EH (cell line): ENCODE measurements at regions not wholly inside any gene's neighbourhood (a gene's known extent, or its start where the extent isn't known, plus 50 kb on each side); places are given as distances from the start of the nearest gene placed in this dataset.

Experiments
- DNase-seq: peaks from one replicate; pipeline ENCODE4 v3.0.0-alpha.2; 2015; ENCODE audit warnings: low read depth

- peak; percentile 31 for DNase-seq
These were observed 473.3 kb downstream of the MRPL39 start for GRCh38 chr21:25133939-25134338.

DNA sequence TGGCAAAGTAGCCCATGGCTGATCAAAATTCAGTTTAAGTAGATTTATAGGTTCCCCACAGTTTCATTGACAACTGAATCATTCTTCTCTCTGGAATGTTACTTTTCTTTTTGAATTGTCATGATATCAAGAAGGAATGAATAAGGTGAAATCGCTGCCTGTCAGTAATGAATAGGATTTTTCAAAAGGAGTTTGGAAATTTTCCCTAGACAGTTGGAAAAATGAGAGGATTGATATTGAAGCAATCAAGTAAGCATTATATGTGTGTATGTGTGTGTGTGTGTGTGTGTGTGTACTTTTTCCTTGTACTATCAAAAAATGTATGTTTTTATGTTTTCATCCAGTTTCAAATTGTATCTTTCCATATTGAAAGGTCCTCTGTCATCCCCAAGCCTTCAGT lies 479.5 kb downstream of the MRPL39 start:
- no peak for DNase-seq

- DNase-seq, result no peak
These were observed 480.3 kb downstream of the MRPL39 start for GRCh38 chr21:25127007-25127406.

GRCh38 chr21:25126564-25126963 lies 480.7 kb downstream of the MRPL39 start:
- DNase-seq, result no peak

- no peak for DNase-seq
These were observed 488.6 kb downstream of the MRPL39 start for GRCh38 chr21:25118648-25119047.

- DNase-seq, result no peak
These were observed 492.3 kb downstream of the MRPL39 start for GRCh38 chr21:25115021-25115420.

DNA sequence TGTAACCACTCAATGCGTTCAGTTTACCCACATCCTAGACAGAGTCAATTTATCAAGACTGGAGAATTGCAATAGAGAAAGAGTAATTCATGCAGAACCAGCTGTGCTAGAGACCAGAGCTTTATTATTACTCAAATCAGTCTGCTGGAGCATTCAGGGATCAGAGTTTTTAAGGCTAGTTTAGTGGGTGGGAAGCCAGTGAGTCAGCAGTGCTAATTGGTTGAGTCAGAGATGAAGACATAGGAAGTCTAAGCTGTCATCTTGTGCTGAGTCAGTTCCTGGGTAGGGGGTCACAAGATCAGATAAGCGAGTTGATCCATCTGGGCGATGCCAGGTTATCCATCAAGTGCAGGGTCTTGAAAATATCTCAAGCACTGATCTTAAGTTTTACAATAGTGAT lies 499.6 kb downstream of the MRPL39 start:
- DNase-seq, result peak; percentile 65

GRCh38 chr21:25103500-25104207 lies 503.6 kb downstream of the MRPL39 start:
- peak; percentile 11 for DNase-seq

- DNase-seq, result no peak
These were observed 509.6 kb downstream of the MRPL39 start for GRCh38 chr21:25097648-25098047.

- no peak for DNase-seq
These were observed 512.6 kb downstream of the MRPL39 start for GRCh38 chr21:25094695-25095094.

GRCh38 chr21:25092441-25093011 lies 514.8 kb downstream of the MRPL39 start:
- no peak for DNase-seq

GRCh38 chr21:25081096-25081495 lies 526.2 kb downstream of the MRPL39 start:
- DNase-seq, result peak; percentile 13

DNA sequence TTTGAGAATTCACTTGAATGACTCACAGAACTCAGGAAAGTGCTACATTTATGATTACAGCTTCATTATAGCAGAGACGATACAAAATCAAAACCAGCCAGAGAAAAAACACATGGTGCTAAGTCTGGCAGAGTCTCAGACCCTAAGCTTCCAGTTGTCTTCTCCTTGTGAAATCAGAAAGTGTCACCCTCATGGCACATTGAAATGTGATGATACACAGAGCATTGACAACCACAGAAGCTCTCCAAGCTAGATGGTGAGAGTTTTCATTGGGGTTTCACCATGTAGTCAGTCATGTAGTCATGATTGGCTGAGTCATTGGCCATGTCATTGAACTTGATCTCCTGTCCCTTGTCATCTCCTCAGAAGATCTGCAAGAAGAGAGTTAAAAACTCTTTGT lies 526.6 kb downstream of the MRPL39 start:
- DNase-seq, result peak; percentile 12

DNA sequence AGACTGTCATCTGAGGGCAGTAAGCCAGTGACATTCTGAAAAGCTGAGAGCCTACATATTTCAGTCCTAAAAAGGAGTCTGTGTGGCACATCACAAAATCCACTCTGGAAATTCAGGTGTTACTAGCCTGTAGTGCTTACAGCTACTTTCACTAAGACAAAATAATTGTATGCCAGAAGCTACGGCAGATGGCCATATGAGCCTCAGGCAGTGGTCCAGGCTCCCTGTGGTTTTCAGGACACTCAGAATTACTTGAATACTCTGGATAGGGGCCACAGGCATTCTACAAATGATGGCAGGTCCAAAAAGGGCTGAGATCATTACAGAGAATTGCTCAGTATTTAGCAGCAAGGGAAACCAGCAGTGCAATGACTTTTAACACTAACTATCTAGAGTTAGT lies 527.1 kb downstream of the MRPL39 start:
- peak; percentile 5 for DNase-seq

- DNase-seq, result no peak
These were observed 528.2 kb downstream of the MRPL39 start for GRCh38 chr21:25079053-25079452.

DNA sequence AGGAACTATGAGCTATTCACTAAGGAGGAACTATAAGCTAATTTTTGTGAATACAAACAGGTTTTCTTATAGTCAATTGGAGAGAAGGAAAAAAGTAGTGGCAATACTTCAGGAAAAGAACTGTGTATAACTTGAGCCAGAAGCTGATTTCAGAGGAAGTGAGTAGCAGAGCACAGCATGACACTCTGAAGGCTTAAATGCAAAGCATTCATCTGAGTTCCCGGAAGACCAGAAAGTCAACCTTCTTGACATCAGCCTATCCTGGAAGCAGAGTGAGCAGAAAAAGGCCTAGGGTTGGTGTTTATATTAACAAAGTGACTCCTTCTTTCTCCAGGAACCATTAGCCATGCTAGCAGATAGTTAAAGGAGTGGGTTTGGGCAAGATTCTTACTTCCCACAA lies 545.2 kb downstream of the MRPL39 start:
- DNase-seq, result no peak

GRCh38 chr21:25054689-25055088 lies 552.6 kb downstream of the MRPL39 start:
- no peak for DNase-seq

- DNase-seq, result no peak
These were observed 567.6 kb downstream of the MRPL39 start for GRCh38 chr21:25039461-25040380.

DNA sequence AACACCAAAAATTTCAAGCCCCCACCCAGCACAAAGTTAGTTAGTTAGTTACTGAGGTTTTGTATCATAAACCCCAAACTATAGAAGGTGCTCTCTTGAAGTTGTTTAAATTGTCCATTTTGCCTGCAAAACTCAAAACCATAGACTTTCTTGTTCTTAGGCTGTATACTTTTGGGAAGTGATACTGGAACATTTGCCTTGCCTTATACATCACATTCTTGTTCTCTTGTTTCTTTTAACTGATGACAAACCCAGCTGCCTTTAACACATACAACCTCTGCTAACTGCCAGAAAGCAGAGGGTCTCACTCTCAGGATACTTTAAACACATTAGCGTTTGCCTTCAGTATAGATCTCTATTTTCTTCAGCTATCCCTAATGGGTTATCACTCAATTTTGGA lies 570.5 kb downstream of the MRPL39 start:
- DNase-seq, result no peak

GRCh38 chr21:25031750-25032149 lies 575.5 kb downstream of the MRPL39 start:
- no peak for DNase-seq

DNA sequence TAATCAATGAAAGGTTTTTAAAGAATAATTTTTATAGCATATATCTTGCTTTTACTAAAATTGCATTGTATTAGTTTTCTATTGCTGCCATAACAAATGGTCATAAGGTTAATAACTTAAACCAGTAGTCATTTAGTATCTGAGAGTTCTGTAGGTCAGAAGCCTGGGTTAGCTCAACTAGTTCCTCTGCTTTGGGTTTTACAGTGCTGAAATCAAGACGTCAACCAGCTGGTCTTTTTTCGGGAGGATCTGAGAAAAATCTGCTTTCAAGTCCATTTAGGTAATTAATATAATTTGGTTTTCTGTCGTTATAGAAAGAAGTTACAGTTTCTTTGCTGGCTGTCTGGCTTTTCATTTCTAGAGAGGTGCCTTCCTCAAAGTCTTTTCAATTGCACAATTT lies 577.7 kb downstream of the MRPL39 start:
- no peak for DNase-seq

GRCh38 chr21:25025596-25025995 lies 581.7 kb downstream of the MRPL39 start:
- no peak for DNase-seq

GRCh38 chr21:25024639-25025038 lies 582.6 kb downstream of the MRPL39 start:
- DNase-seq, result no peak
